Activated naive CD4-positive, alpha-beta T cell treated with anti-CD3 and anti-CD28 coated beads, Interleukin-2, amount 50 U/mL, for 72 hours (primary cell): ENCODE measurements at regions not wholly inside any gene's neighbourhood (a gene's known extent, or its start where the extent isn't known, plus 50 kb on each side); places are given as distances from the start of the nearest gene placed in this dataset.

Experiments
- ATAC-seq, 2 donors: fragments of 150-1000 bp; cut with Tn5 transposase; 2 replicates each; pipeline ENCODE4 v1.10.0; 2021; ENCODE audit warnings: mild to moderate bottlenecking in 2 of 2, moderate library complexity in 2 of 2
- DNase-seq, 2 donors: peaks; one replicate each; pipeline ENCODE4 v3.0.0; 2021 to 2022; ENCODE audit warnings: low spot score in 2 of 2
- H3K27ac Mint-ChIP-seq, 2 donors: one replicate each; pipeline ENCODE4 v1.8.0; 2022; ENCODE audit warnings: mild to moderate bottlenecking in 2 of 2, mixed read lengths in 2 of 2
- H3K36me3 Mint-ChIP-seq, 2 donors: one replicate each; pipeline ENCODE4 v1.8.0; 2022; ENCODE audit warnings: mixed read lengths in 2 of 2
- H3K9me3 Mint-ChIP-seq, 2 donors: one replicate each; pipeline ENCODE4 v1.8.0; 2022; ENCODE audit warnings: mixed read lengths in 2 of 2

DNA sequence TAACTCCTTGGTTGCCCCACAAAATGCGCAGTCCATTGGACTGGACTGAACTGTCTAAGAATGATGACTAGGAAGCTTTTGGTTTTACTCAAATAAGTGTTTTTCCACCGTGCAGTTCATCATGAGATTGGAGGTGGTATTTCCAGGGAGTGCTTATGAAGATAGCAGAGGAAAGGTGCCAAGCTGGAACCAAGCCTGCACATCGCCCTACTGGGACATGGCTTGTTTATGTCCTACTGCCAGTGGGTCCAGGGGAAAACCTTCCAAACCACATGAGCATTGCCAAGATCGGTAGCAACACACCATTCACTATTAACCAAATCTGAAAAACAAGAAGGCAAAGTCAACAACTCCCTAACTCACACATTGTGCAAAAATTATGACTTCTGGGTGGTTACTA is 54.7 kb upstream of the DSCAM start:
- no peak for DNase-seq
- peaks cover 2 to 4% of the 10 kb centered on the region in 2 donors for H3K36me3 Mint-ChIP-seq

DNA sequence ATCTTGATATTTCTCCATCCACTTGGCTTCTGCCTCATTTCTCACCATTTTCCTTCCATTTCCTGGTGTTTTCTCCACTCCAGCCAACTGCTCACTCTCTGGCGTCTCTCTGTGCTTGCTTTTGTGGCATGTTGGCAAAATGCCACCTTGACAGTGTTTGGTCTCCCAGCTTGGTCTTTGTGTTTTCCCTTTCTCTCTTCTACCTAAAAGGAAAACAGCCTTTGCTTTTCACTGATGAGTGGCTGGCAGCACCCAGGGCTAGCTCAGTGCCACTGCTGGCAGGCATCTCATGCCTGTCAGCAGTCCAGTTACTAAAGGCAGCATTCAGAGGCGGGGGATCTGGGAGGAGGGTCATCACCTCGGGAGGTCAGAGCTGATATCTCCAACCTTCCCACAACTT is 55.3 kb upstream of the DSCAM start:
- no peak for ATAC-seq
- Mint-ChIP-seq H3K9me3 (peaks cover 0 to under 1% of the 10 kb centered on the region in 2 donors), H3K36me3 (no peaks in the 10 kb centered on the region), H3K27ac (no peak overlapping the region)
- DNase-seq = no peak

More for the DNA sequence above, 54.7 kb upstream of the DSCAM start:
- Mint-ChIP-seq H3K9me3 (peaks cover 4 to 6% of the 10 kb centered on the region in 2 donors), H3K27ac (no peak overlapping the region)
- ATAC-seq = no peak

DNA sequence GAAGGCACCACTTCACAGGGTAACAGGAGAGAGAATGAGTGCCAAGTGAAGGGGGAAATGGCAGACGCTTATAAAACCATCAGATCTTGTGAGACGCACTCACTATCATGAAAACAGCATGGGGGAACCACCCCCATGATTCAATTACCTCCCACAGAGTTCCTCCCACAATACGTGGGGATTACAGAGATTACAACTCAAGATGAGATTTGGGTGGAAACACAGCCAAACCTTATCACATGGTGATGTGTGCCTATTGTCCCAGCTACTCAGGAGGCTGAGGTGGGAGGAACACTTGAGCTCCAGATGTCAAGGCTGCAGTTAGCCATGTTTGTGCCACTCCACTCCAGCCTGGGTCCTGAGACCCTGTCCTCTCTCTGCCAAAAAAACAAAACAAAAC is 56.0 kb upstream of the DSCAM start:
- H3K9me3 Mint-ChIP-seq = no peaks in the 10 kb centered on the region
- ATAC-seq (no peak), DNase-seq (no peak)
- no peak overlapping the region for H3K27ac Mint-ChIP-seq
- no peaks in the 10 kb centered on the region for H3K36me3 Mint-ChIP-seq

DNA sequence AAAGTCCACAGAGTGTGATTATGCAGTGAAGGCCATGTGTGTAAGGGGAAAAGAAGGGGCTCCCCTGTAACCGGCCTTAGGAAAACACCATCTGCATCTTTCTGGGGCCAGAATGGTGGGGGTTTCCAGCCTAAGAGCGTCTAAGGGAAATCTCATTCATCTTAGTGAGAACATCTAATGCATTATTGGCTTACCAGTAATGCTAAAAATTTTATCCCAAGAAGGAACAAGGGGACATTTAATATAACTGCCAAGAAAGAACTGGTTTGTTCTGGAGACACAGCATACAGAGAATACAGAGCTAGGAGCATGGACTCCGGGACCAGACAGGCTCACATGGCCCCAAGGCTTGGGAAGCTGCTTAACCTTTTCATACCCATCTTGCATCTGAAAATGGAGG is 58.3 kb upstream of the DSCAM start:
- no peak for DNase-seq
- no peak for ATAC-seq
- Mint-ChIP-seq H3K36me3 (no peaks in the 10 kb centered on the region), H3K9me3 (peaks cover 0 to 4% of the 10 kb centered on the region in 2 donors), H3K27ac (no peak overlapping the region)

DNA sequence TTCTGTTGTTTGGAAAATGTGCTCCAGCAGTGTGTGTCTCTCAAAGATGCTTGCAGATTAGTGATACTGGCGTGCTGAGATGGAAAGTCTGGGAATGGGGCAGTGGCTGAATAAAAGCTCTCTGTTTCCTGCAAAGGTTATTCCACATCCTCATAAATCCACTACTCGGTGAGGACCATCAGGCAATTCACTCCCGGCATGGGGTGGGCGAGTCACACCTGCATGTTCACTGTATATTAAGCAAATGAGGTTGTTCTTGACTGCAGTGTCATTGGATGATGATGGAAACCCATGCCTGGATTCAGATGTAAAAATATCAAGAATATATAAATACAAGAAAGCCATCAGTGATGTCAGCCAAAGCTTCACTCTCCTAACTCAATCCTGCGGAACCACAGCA is 65.4 kb upstream of the DSCAM start:
- peaks cover 11 to 12% of the 10 kb centered on the region in 2 donors for H3K9me3 Mint-ChIP-seq
- H3K36me3 Mint-ChIP-seq = peaks cover 0 to 8% of the 10 kb centered on the region in 2 donors
- ATAC-seq = no peak
- no peak for DNase-seq
- H3K27ac Mint-ChIP-seq = no peak overlapping the region

DNA sequence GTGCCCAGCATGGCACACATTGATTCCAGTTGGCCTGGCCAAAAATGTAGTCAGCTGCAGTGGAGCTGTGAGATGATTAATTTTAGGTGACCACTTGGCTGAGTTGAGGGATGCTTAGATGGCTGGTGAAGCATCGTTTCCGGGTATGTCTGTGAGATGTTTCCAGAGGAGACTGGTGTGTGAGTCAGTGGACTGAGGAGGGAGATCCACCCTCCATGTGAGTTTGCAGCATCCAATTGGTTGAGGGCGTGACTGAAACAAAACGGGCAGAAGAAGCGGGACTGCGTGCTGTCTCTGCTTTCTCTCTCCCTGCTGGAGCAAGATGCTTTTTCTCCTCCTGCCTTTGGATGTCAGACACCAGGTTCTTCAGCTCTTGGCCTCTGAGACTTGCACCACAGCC is 68.2 kb upstream of the DSCAM start:
- DNase-seq (no peak), ATAC-seq (no peak)
- H3K27ac Mint-ChIP-seq = no peak overlapping the region
- H3K36me3 Mint-ChIP-seq = peaks cover 0 to 8% of the 10 kb centered on the region in 2 donors
- peaks cover 7 to 17% of the 10 kb centered on the region in 2 donors for H3K9me3 Mint-ChIP-seq

DNA sequence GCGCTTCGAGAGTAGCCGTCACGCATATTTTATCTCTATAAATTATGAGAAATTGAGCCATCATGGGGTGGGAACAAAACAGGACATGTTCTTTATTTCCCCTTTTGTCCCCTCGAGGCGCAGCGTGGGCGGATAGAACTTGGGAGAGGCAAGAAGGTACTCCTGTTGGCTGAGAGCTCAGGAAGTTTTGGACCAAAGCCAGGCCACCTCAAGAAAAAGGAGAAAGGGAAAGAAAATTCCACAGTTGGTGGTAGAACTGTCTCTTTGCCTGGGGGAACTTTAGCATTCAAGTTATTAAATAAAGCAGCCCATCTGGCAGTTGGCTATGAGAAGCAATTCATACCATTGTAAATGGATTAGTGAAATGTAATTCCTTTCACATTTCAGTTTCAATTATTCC is 76.4 kb upstream of the DSCAM start:
- ATAC-seq = no peak
- peaks cover 7% of the 10 kb centered on the region in 2 donors for H3K36me3 Mint-ChIP-seq
- peaks cover 7 to 11% of the 10 kb centered on the region in 2 donors for H3K9me3 Mint-ChIP-seq
- no peak overlapping the region for H3K27ac Mint-ChIP-seq
- DNase-seq = no peak

DNA sequence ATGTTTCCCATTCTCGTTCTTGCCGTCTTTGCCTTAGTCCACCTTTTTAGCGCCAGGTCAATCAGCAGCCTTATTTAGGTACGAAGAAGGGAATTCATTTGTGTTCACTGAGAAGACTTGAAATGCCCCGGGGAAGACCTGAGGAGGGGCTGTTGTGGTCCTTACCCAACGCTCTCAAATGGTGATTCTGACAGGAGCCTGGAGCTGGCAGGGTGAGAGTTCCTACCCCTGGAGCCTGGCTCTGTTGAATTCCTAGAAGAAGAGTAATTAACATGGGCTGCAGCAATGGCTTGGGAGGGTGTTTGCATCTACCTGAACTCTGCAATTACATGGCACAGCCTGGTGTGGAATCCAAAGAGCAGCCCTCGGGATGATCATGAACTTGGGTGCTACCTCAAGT is 76.9 kb upstream of the DSCAM start:
- Mint-ChIP-seq H3K9me3 (peaks cover 8 to 9% of the 10 kb centered on the region in 2 donors), H3K36me3 (peaks cover 10% of the 10 kb centered on the region in 2 donors), H3K27ac (no peak overlapping the region)
- no peak for ATAC-seq
- DNase-seq = no peak

DNA sequence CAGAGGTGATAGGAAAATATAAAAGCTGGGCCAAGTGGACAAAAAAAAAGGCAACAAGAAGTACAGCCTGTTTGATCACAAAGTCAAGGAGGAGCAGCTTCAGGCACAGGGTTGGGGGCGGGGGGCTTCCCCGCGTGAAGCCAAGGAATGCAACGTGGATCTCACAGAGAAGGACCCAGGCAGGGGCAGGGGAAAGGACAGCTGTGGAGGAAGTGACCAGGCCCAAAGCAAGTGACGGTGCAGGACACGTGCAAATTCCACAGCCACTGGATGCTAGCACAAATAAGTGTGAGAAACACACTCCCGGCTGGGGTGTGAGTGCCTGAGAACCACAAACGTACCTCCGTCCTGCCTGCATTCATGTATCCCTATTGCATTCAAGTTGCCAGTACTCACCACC is 77.7 kb upstream of the DSCAM start:
- H3K9me3 Mint-ChIP-seq = peaks cover 11 to 12% of the 10 kb centered on the region in 2 donors
- ATAC-seq (no peak), DNase-seq (no peak)
- H3K27ac Mint-ChIP-seq = no peak overlapping the region
- peaks cover 14% of the 10 kb centered on the region in 2 donors for H3K36me3 Mint-ChIP-seq

DNA sequence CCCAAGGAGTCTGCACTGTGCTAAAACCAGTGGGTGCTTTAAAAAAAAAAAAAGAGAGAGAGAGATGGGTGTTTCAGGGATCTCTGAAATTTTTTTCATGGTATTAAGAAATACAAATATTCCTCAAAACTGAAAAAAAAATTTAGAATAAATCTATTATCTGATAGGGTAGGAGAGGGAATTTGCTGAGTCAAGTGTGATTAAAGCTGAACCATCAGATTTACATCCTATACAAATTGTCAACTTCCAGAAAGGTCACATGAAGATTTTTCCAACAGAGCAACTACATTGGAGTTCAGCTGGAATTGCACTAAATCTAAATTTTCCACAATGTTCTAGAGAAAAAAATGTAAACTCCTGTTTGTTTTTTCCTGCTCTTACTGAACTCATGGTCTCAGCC is 79.3 kb upstream of the DSCAM start:
- ATAC-seq = no peak
- DNase-seq = no peak
- H3K9me3 Mint-ChIP-seq = peaks cover 18 to 20% of the 10 kb centered on the region in 2 donors
- H3K36me3 Mint-ChIP-seq = peaks cover 18 to 20% of the 10 kb centered on the region in 2 donors
- no peak overlapping the region for H3K27ac Mint-ChIP-seq

DNA sequence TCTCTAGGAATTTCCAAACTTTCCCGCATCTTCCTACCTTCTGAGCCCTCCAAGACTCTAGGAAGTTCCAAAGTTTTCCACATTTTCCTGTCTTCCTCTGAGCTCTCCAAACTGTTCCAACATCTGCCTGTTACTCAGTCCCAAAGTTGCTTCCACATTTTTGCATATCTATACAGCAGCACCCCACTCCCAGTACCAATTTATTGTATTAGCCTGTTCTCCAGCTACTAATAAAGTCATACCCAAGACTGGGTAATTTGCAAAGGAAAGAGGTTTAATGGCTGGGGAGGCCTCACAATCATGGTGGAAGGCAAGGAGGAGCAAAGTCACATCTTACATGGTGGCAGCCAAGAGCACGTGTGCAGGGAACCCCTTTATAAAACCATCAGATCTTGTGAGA is 82.9 kb upstream of the DSCAM start:
- Mint-ChIP-seq H3K9me3 (peaks cover 25 to 29% of the 10 kb centered on the region in 2 donors), H3K27ac (no peak overlapping the region), H3K36me3 (peaks cover 18 to 24% of the 10 kb centered on the region in 2 donors)
- ATAC-seq = no peak
- DNase-seq = no peak

DNA sequence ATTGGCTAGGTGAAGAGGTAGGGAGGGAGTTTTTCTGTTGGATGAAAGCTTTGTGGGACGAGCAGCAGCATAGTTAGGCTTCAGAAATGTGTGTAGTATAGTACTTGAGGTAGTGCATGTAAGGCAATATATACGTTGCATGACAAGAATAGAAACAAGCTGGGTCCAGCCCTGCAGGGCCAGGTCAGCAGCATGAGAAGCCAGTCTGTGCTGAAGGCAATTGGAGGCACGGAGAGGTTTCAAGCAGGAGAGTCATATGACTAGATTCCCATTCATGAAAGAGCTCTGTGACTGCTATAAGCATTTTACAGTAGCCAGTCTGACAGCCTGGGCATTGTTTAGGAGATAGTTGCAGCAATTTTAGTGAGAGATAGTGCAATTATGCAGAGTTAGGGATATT is 84.2 kb upstream of the DSCAM start:
- Mint-ChIP-seq H3K9me3 (peaks cover 25 to 29% of the 10 kb centered on the region in 2 donors), H3K27ac (no peak overlapping the region), H3K36me3 (peaks cover 18 to 24% of the 10 kb centered on the region in 2 donors)
- ATAC-seq (no peak), DNase-seq (no peak)

DNA sequence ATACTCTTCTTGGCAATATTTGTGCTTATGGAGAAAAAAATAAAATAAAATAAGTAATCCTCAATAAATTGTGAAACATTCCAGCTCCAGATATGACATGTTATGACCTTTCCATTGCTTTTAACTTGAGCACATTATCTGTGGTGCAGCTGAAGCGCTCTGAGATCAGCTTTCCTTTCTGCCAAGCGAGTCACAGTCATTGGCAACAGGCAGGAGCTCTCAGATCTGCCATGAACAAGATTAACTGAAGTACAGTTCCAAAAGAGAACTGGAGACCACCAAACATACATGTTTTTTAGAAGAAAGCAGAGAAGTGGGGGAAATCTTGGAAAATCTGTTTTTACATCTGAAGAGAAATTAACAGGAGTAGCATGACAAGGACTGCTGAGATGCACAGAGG is 89.2 kb upstream of the DSCAM start:
- ATAC-seq (no peak), DNase-seq (no peak)
- Mint-ChIP-seq H3K36me3 (peaks cover 0 to 4% of the 10 kb centered on the region in 2 donors), H3K9me3 (peaks cover 6 to 12% of the 10 kb centered on the region in 2 donors), H3K27ac (no peak overlapping the region)

DNA sequence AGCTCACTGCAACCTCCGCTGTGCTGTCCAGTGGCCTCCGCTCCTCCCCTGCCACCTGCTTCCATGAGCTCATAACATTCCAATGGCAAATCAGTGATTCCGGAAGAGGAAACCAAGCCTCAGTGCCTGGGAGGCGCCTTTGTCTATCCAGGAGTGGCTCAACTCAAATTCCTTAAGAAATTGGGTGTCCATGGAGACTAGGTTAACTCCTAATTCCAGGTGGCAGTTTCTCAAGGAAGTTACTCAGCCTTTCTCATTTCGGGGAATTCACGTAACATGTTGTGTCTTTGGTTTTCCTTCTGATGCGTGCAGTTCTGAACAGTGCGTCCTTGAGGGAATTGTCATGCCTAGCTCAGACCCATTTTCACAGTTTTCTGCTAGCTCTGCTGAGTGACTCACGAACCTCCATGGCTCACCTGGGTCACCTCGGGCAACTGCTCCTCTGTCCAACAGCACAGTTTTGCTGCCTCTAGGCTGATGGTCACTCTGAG is 89.9 kb upstream of the DSCAM start:
- Mint-ChIP-seq H3K9me3 (peaks cover 0 to 12% of the 10 kb centered on the region in 2 donors), H3K27ac (no peak overlapping the region), H3K36me3 (no peaks in the 10 kb centered on the region)
- no peak for ATAC-seq
- no peak for DNase-seq

DNA sequence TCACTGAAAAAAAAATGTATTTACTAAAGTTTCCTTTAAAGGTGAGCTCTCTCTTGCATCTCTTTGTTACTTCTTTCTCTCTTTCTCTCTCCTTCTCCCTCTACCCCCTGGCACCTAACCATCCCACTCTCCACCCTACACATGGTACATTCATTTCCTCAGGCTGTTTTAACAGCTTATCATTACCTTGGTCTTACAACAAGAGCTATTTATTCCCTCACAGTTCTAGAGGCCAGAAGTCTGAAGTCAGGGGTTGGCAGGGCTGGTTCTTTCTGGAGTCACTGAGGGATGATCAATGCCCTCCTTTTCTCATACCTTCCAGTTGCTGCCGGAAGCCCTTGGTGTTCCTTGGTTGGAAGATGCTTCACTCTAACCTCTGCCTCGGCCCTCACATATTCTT is 91.1 kb upstream of the DSCAM start:
- DNase-seq (no peak), ATAC-seq (no peak)
- Mint-ChIP-seq H3K27ac (no peak overlapping the region), H3K9me3 (peaks cover 0 to 10% of the 10 kb centered on the region in 2 donors), H3K36me3 (no peaks in the 10 kb centered on the region)

DNA sequence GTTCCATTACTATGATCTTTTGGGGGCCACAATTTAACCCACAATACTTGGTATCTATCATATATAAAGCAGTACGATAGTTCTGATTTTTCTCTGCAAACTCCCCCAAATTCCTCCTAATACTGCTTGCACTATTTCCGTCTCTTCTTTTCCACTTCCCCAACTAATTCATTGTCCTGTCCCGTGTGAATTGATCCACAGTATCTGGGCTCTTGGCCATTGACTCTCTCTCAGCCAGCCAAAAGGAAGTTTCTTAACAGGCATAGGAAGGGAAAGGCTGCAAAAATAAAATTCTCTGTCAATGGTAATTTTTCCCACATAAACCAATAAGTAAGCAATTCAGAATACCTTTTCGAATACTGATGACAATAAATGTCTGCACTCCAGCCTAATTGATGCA is 91.7 kb upstream of the DSCAM start:
- Mint-ChIP-seq H3K27ac (no peak overlapping the region), H3K9me3 (peaks cover 4 to 8% of the 10 kb centered on the region in 2 donors), H3K36me3 (no peaks in the 10 kb centered on the region)
- ATAC-seq (no peak), DNase-seq (no peak)

DNA sequence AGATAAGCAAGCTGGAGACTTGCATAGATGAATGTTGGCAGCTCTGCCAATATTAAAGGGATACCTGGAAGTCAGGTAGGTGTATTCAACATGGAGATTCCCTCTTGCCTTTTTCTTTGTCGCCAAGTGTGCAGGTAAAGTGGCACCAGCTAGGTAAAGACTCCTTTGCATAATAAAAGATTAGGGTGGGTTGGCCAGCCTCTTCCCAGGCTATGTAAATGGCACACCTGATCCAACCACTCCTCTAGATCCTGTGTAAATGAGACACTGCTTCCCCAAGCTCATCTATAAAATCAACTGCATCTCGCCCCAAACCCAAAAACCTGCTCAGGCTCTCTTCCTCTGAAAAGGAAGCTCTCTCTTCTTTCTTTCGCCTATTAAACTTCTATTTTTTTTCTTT is 100.8 kb upstream of the DSCAM start:
- Mint-ChIP-seq H3K36me3 (no peaks in the 10 kb centered on the region), H3K9me3 (peaks cover 7 to 8% of the 10 kb centered on the region in 2 donors)
- ATAC-seq = no peak

DNA sequence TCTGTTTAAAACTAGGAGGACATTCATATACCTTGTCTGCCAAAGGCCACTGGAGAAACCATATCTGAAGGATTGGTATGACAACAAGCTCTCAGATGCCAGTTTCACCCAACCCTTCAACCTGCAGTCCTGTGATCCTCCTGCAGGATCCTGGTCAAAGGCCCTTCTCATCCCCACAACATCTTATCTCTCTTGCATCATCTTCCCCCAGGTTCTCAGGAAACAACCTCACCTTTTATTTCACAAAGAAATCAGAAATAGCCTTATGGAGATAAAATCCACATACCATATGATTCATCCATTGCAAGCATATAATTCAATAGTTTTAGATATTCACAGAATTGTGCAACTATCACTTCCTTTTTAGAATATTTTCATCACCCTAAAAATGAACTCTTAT is 104.0 kb upstream of the DSCAM start:
- DNase-seq (no peak), ATAC-seq (no peak)
- no peaks in the 10 kb centered on the region for H3K9me3 Mint-ChIP-seq
- no peak overlapping the region for H3K27ac Mint-ChIP-seq
- H3K36me3 Mint-ChIP-seq = no peaks in the 10 kb centered on the region

More for the DNA sequence above, 100.8 kb upstream of the DSCAM start:
- no peak overlapping the region for H3K27ac Mint-ChIP-seq
- no peak for DNase-seq
